HepG2 (cell line): ENCODE measurements at regions not wholly inside any gene's neighbourhood (a gene's known extent, or its start where the extent isn't known, plus 50 kb on each side); places are given as distances from the start of the nearest gene placed in this dataset.

Experiments
- ATAC-seq: fragments of 200-7000 bp; cut with Tn5 transposase; 3 replicates; pipeline ENCODE4 v1.9.1; 2020; ENCODE audit warnings: mild to moderate bottlenecking, moderate library complexity
- BruUV-seq: library from RNA; stranded (reverse); fragments of 400-500 nt; replicated peaks from 2 replicates; lab custom pipeline; 2021; lab: Mats Ljungman, UMichigan
- CTCF ChIA-PET: fragments of 300-600 bp; formaldehyde crosslinking; extraction: SDS; loops from one replicate; lab custom pipeline; 2021; ENCODE audit warnings: low total read pairs, inconsistent platforms, low intra/inter-chr PET ratio; lab: Yijun Ruan, JAX
- POLR2A ChIA-PET: fragments of 350-600 bp; sonication (Branson Sonifier 250); formaldehyde crosslinking; loops from one replicate; lab custom pipeline; 2020; ENCODE audit warnings: antibody characterized with exemption, inconsistent platforms; lab: Yijun Ruan, JAX
- DNase-seq: peaks from one replicate; pipeline ENCODE4 v3.0.0-alpha.2; 2015; ENCODE audit warnings: low spot score
- FAIRE-seq: peaks from 3 replicates; lab custom pipeline; 2011; peaks lifted over from hg19 to GRCh38; lab: Jason Lieb, UNC
- H2AFZ ChIP-seq: one replicate; pipeline ENCODE4 v1.6.1; 2011; ENCODE audit warnings: low read length, inconsistent platforms
- H3K27ac ChIP-seq: fragments of 300-600 bp; 3 replicates; pipeline ENCODE4 v1.8.0; 2011; ENCODE audit warnings: mixed run types, mild to moderate bottlenecking, mixed read lengths, low read length, inconsistent platforms; ENCODE audit not compliant: insufficient read depth; ENCODE audit errors: extremely low read length
- H3K27me3 ChIP-seq, 2 experiments: fragments of 200-600 bp in 1 of 2; 2 replicates in 1 of 2; 3 replicates in 1 of 2; pipeline versions ENCODE4 v1.6.0 to v1.8.0; 2011; ENCODE audit warnings: low read length in 2 of 2, mild to moderate bottlenecking in 2 of 2, moderate library complexity in 2 of 2, inconsistent platforms in 1 of 2; ENCODE audit not compliant: insufficient read depth in 2 of 2, control insufficient read depth in 1 of 2
- H3K36me3 ChIP-seq, 2 experiments: fragments of 200-600 bp in 1 of 2; replicated peaks in 1 of 2; 2 replicates in 1 of 2; 3 replicates in 1 of 2; pipeline versions ENCODE4 v1.5.1 to v1.8.0; 2011; ENCODE audit warnings: low read length in 2 of 2, inconsistent platforms in 1 of 2; ENCODE audit not compliant: insufficient read depth in 2 of 2, control insufficient read depth in 1 of 2
- H3K4me1 ChIP-seq: 2 replicates; pipeline ENCODE4 v1.5.1; 2012; ENCODE audit warnings: low read length, inconsistent platforms; ENCODE audit not compliant: insufficient read depth
- H3K4me2 ChIP-seq: 2 replicates; pipeline ENCODE4 v1.6.0; 2011; ENCODE audit warnings: low read depth, low read length, inconsistent platforms
- H3K4me3 ChIP-seq, 3 experiments: fragments of 200-600 bp in 1 of 3; sonication (generic), shearing (Covaris generic) in 1 of 3; replicated peaks in 1 of 3; 2 replicates each; pipeline ENCODE4 v1.5.1; 2011 to 2016; ENCODE audit warnings: low read length in 3 of 3, inconsistent platforms in 2 of 3, low read depth in 2 of 3, mild to moderate bottlenecking in 2 of 3, control low read depth in 1 of 3, mixed read lengths in 1 of 3; ENCODE audit not compliant: insufficient read depth in 1 of 3
- H3K79me2 ChIP-seq: one replicate; pipeline ENCODE4 v1.6.1; 2011; ENCODE audit warnings: low read length, inconsistent platforms; ENCODE audit not compliant: insufficient read depth
- H3K9ac ChIP-seq: 2 replicates; pipeline ENCODE4 v1.6.0; 2011; ENCODE audit warnings: mild to moderate bottlenecking, low read depth, low read length, inconsistent platforms; ENCODE audit not compliant: insufficient read depth
- H3K9me3 ChIP-seq: 2 replicates; pipeline ENCODE4 v1.5.1; 2012; ENCODE audit warnings: mild to moderate bottlenecking, low read length
- H4K20me1 ChIP-seq: 2 replicates; pipeline ENCODE4 v1.6.0; 2011; ENCODE audit warnings: inconsistent platforms, mild to moderate bottlenecking, low read length, moderate library complexity; ENCODE audit not compliant: insufficient read depth
- HOXA9 ChIP-seq: sonication (generic); formaldehyde crosslinking; IDR thresholded peaks from 2 replicates; pipeline ENCODE4 v1.8.1; 2022; ENCODE audit warnings: missing genetic modification reagents, mild to moderate bottlenecking, moderate library complexity, borderline replicate concordance
- MTERF4 ChIP-seq: sonication (generic); formaldehyde crosslinking; IDR thresholded peaks from 2 replicates; pipeline ENCODE4 v1.8.0; 2023; ENCODE audit warnings: mild to moderate bottlenecking, missing genetic modification reagents
- REL ChIP-seq: sonication (generic); formaldehyde crosslinking; conservative IDR thresholded peaks from 2 replicates; pipeline ENCODE4 v1.8.0; 2022; ENCODE audit warnings: mild to moderate bottlenecking, missing genetic modification reagents, moderate library complexity
- RNF2 ChIP-seq: fragments of 450-650 bp; conservative IDR thresholded peaks from 2 replicates; pipeline ENCODE4 v1.6.1; 2016; ENCODE audit warnings: low read depth
- RNF219 ChIP-seq: sonication (generic); formaldehyde crosslinking; IDR thresholded peaks from 2 replicates; pipeline ENCODE4 v1.5.0; 2020; ENCODE audit warnings: mild to moderate bottlenecking, missing genetic modification reagents
- SOX6 ChIP-seq, 2 experiments: fragments of 450-650 bp in 1 of 2; sonication (generic) in 1 of 2; formaldehyde crosslinking in 1 of 2; IDR thresholded peaks; 2 replicates each; pipeline versions ENCODE4 v1.4.0 to v1.6.1; 2017 to 2020; ENCODE audit warnings: antibody characterized with exemption in 1 of 2, mild to moderate bottlenecking in 1 of 2, missing genetic modification reagents in 1 of 2
- TAF15 ChIP-seq: fragments of 200-400 bp; formaldehyde crosslinking; IDR thresholded peaks from one replicate; pipeline ENCODE4 v1.6.1; 2018; ENCODE audit warnings: mild to moderate bottlenecking, low read depth, low read length; ENCODE audit not compliant: poor library complexity, severe bottlenecking
- TBP ChIP-seq: sonication (generic); formaldehyde crosslinking; IDR thresholded peaks from 2 replicates; pipeline ENCODE4 v1.5.0; 2020; ENCODE audit warnings: missing genetic modification reagents
- YEATS4 ChIP-seq: sonication (generic); formaldehyde crosslinking; IDR thresholded peaks from 2 replicates; pipeline ENCODE4 v1.4.0; 2020; ENCODE audit warnings: missing genetic modification reagents, borderline replicate concordance
- ZBTB43 ChIP-seq: sonication (generic); formaldehyde crosslinking; conservative IDR thresholded peaks from 2 replicates; pipeline ENCODE4 v1.4.0; 2020; ENCODE audit warnings: missing genetic modification reagents
- ZFP1 ChIP-seq: IDR thresholded peaks from 2 replicates; pipeline ENCODE4 v1.6.1; 2016
- ZFP36 ChIP-seq: fragments of 150-350 bp; IDR thresholded peaks from 2 replicates; pipeline ENCODE4 v1.6.1; 2018; ENCODE audit warnings: borderline replicate concordance, low read length, low read depth; ENCODE audit not compliant: partially characterized antibody
- ZNF446 ChIP-seq: sonication (generic); formaldehyde crosslinking; IDR thresholded peaks from 2 replicates; pipeline ENCODE4 v1.5.0; 2020; ENCODE audit warnings: mild to moderate bottlenecking, missing genetic modification reagents
- ZNF687 ChIP-seq: sonication (generic); formaldehyde crosslinking; IDR thresholded peaks from 2 replicates; pipeline ENCODE4 v1.5.1; 2020; ENCODE audit warnings: mild to moderate bottlenecking, missing genetic modification reagents, moderate library complexity
- ZNF841 ChIP-seq: sonication (generic); formaldehyde crosslinking; IDR thresholded peaks from 2 replicates; pipeline ENCODE4 v1.8.1; 2023; ENCODE audit warnings: missing genetic modification reagents, borderline replicate concordance
- WGBS: methylation state at CpG from one replicate; pipeline ENCODE4 v1.1.6; 2017; ENCODE audit warnings: low lambda C conversion rate; 5-methylcytosine and 5-hydroxymethylcytosine counted together
- in situ Hi-C: cut with HindIII; loops from 2 replicates; pipeline ENCODE4 v1.10.0; 2017; ENCODE audit warnings: low pct_unique_long_range_greater_than_20kb; ENCODE audit not compliant: extremely low pct_ligation_motif_present
- intact Hi-C: fragments of 100-400 bp; cut with micrococcal nuclease; formaldehyde crosslinking; loops from one replicate; pipeline ENCODE4 v1.10.0; 2022; ENCODE audit not compliant: unreplicated experiment

GRCh38 chr19:20259615-20260014 is 92.6 kb downstream of the ZNF486 start:
- Histone ChIP-seq H3K4me1 (no peaks in the 10 kb centered on the region), H3K4me3 (no peak overlapping the region), H2AFZ (no peak overlapping the region), H3K4me2 (no peak overlapping the region), H3K27me3 (no peaks in the 10 kb centered on the region), H3K36me3 (no peaks in the 10 kb centered on the region), H3K9me3 (peaks cover 62% of the 10 kb centered on the region), H4K20me1 (no peaks in the 10 kb centered on the region), H3K79me2 (no peaks in the 10 kb centered on the region), H3K27ac (no peak overlapping the region), H3K9ac (no peak overlapping the region)
- in situ Hi-C loops, result no loop called here
- ATAC-seq, result no peak
- no peak for DNase-seq
- BruUV-seq, result no TSS peak
- ChIA-PET POLR2A (no interaction called here), CTCF (no interaction called here)
- TF ChIP-seq HOXA9 (CRISPR knock-in tag) (no peak), ZFP36 (no peak), SOX6 (IDR thresholded peaks at IDR 0.05) (no peak), SOX6 (CRISPR knock-in tag; IDR thresholded peaks at IDR 0.05) (no peak), REL (CRISPR knock-in tag) (no peak), ZBTB43 (CRISPR knock-in tag) (no peak), ZFP1 (CRISPR knock-in tag) (no peak), ZNF841 (CRISPR knock-in tag) (no peak), ZNF687 (no peak), MTERF4 (no peak), TBP (no peak), RNF2 (no peak), YEATS4 (CRISPR knock-in tag) (no peak), ZNF446 (CRISPR knock-in tag) (no peak), RNF219 (no peak), TAF15 (no peak)
- intact Hi-C loops, result no loop called here
- FAIRE-seq, result no peak
- WGBS, result 12% methylated on average over 1 of the region's 1 CpG
